ENCODE measurements at regions not wholly inside any gene's neighbourhood (a gene's known extent, or its start where the extent isn't known, plus 50 kb on each side); places are given as distances from the start of the nearest gene placed in this dataset.

- CTCF ChIA-PET, result no interaction called here
- POLR2A ChIA-PET, result interaction anchor here (0.6 kb wide), 1 partner anchor 13 kb away, joined by 4 read pairs; no protein-coding TSS in a partner anchor
- H3K36me3 ChIP-seq (ENCODE audit: control insufficient read depth, insufficient read depth, low read length), result no peaks in the 10 kb centered on the region
- TF ChIP-seq, protein P1, sequence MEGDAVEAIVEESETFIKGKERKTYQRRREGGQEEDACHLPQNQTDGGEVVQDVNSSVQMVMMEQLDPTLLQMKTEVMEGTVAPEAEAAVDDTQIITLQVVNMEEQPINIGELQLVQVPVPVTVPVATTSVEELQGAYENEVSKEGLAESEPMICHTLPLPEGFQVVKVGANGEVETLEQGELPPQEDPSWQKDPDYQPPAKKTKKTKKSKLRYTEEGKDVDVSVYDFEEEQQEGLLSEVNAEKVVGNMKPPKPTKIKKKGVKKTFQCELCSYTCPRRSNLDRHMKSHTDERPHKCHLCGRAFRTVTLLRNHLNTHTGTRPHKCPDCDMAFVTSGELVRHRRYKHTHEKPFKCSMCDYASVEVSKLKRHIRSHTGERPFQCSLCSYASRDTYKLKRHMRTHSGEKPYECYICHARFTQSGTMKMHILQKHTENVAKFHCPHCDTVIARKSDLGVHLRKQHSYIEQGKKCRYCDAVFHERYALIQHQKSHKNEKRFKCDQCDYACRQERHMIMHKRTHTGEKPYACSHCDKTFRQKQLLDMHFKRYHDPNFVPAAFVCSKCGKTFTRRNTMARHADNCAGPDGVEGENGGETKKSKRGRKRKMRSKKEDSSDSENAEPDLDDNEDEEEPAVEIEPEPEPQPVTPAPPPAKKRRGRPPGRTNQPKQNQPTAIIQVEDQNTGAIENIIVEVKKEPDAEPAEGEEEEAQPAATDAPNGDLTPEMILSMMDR (IDR thresholded peaks at IDR 0.05; ENCODE audit: insufficient read depth, low read depth, low read length), result no peak
- no peak for DNase-seq (ENCODE audit: low read depth)
- H3K27me3 ChIP-seq (ENCODE audit: control insufficient read depth, insufficient read depth, low read length), result no peaks in the 10 kb centered on the region
- H3K4me3 ChIP-seq (ENCODE audit: low read depth, low read length), result no peak overlapping the region
Observed at GRCh38 chr3:187831125-187832051, 86.1 kb upstream of the BCL6 start.

DNA sequence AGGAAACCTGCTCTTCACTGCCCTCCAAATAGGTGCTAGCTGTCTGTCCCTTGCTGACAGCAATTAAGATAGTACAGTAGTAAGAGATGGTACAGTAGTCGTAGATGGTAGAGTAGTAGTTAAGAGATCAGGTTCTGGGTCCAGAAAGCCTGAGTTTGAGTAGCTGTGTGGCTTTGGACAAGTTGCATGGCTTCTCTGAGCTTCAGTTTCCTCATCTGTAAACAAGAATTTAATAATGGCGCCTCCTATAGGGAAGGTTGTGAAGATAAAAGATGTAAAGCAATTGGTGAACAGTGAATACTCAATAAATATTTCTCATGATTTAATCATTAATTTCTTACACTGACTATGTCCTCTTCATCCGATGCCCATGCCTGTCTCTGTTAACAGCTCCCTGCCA lies 86.9 kb upstream of the BCL6 start:
- DNase-seq (ENCODE audit: low read depth), result no peak
- H3K27me3 ChIP-seq (ENCODE audit: control insufficient read depth, insufficient read depth, low read length), result no peaks in the 10 kb centered on the region
- H3K36me3 ChIP-seq (ENCODE audit: control insufficient read depth, insufficient read depth, low read length), result no peaks in the 10 kb centered on the region
- POLR2A ChIA-PET, result no interaction called here
- TF ChIP-seq, protein P1 (IDR thresholded peaks at IDR 0.05; ENCODE audit: insufficient read depth, low read depth, low read length), result no peak
- CTCF ChIA-PET, result interaction anchor here (1.5 kb wide), 1 partner anchor 19 kb away, joined by 3 read pairs; no protein-coding TSS in a partner anchor
- no peak overlapping the region for H3K4me3 ChIP-seq (ENCODE audit: low read depth, low read length)

GRCh38 chr3:187833375-187833774 lies 88.1 kb upstream of the BCL6 start:
- no peak overlapping the region for H3K4me3 ChIP-seq (ENCODE audit: low read depth, low read length)
- DNase-seq (ENCODE audit: low read depth), result no peak
- CTCF ChIA-PET, result interaction anchor here (1.5 kb wide), 1 partner anchor 20 kb away, joined by 3 read pairs; no protein-coding TSS in a partner anchor
- H3K36me3 ChIP-seq (ENCODE audit: control insufficient read depth, insufficient read depth, low read length), result no peaks in the 10 kb centered on the region
- no peaks in the 10 kb centered on the region for H3K27me3 ChIP-seq (ENCODE audit: control insufficient read depth, insufficient read depth, low read length)
- POLR2A ChIA-PET, result no interaction called here
- TF ChIP-seq, protein P1 (IDR thresholded peaks at IDR 0.05; ENCODE audit: insufficient read depth, low read depth, low read length), result no peak

DNA sequence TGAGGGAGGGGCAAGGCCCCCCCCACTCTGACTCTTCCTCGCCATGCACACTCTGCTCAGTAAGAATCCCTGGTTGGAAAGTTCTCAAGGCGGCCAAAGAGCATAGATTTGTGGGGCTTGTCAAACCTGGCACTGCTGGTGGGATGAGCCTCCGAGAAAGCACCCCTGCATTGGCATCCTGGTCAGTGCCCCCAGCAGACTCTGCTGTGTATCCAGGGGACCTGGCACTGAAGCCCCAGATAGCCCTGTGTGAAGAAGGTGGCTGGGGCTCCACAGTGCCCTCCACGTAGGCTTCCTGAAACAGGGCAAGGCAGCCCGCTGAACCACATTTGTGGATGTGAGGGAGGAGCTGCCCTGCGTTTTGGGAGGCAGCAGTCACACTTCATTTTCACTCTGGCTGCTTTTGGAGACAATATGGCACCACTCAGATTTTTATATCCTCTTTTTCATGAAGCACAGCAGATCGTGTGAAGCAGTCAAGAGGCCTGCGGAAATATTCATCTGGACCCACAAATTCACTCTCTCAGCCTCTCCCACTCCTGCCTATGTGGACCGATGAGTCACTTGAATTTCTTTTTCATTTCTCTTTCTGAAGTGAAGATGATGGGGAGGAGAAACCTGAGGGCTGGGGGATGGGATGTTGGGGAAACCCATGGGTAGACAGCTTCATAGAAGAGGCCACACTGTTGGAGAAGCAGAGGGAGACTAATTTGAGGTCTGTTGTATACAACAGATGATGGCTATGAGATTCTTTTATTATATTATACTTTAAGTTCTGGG lies 88.7 kb upstream of the BCL6 start:
- POLR2A ChIA-PET, result no interaction called here
- CTCF ChIA-PET, result no interaction called here
- H3K36me3 ChIP-seq (ENCODE audit: control insufficient read depth, insufficient read depth, low read length), result no peaks in the 10 kb centered on the region
- no peak overlapping the region for H3K4me3 ChIP-seq (ENCODE audit: low read depth, low read length)
- TF ChIP-seq, protein P1 (IDR thresholded peaks at IDR 0.05; ENCODE audit: insufficient read depth, low read depth, low read length), result no peak
- H3K27me3 ChIP-seq (ENCODE audit: control insufficient read depth, insufficient read depth, low read length), result no peaks in the 10 kb centered on the region
- no peak for DNase-seq (ENCODE audit: low read depth)

Measured in BJ (cell line).